ENCODE measurements at regions not wholly inside any gene's neighbourhood (a gene's known extent, or its start where the extent isn't known, plus 50 kb on each side); places are given as distances from the start of the nearest gene placed in this dataset.

DNA sequence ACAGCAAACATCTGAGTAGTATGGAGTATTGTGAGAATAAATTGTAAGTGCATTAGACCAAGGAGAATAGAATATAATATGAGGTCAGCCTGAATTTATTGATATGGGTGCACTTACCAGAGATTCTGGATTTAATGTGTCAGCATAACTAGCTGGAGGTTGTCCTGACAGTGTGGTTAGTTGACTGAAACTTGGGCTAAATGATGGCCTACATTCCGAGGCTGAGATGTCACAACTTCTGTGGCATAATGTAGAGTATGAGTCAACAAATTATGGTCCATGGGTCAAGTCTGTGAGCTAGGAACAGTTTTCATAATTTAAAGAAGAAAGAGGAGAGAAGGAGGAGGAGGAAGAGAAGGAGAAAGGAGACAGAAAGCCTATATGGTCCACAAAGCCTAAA, 127.6 kb downstream of the QPCT start:
- no peak for DNase-seq (ENCODE audit: low spot score)

DNA sequence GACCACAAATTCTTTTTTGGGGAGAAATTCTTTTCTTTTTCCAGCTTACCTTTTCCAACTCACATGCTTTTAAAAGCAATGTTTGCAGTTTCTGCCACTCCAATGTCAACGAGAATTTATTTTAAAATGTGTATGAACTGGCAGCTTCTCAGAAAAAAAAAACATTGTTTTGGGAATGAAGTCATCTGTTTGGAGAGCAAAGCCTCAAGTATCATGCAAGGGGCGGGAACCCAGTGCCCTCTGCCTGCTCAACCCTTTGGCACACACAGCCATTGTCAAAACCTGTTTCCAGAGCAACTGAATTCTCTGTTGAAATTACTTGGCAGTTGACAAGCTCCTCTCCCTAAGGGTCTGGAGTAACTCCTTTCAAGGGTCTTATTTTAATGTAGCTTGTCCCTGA, 128.5 kb downstream of the QPCT start:
- no peak for DNase-seq (ENCODE audit: low spot score)

DNA sequence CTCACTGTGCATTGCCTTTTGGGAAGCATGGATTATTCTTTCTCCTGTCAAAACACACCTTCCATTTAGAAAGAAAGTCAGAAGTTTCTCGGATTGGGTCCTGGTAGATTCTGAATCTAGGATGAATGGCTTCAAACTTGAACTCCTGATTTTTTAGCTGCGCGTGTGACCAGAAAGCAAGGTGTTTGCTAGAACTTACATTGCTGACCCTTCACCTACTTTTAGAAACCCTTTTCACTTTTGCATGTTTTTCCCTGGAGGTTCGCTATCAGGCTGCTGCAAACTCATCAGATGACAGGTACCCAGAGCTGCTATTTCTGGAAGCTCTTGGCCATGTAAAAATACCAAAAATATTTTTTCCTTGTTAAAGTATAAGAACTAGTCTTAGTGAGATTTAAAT, 132.0 kb downstream of the QPCT start:
- no peak for DNase-seq (ENCODE audit: low spot score)

DNA sequence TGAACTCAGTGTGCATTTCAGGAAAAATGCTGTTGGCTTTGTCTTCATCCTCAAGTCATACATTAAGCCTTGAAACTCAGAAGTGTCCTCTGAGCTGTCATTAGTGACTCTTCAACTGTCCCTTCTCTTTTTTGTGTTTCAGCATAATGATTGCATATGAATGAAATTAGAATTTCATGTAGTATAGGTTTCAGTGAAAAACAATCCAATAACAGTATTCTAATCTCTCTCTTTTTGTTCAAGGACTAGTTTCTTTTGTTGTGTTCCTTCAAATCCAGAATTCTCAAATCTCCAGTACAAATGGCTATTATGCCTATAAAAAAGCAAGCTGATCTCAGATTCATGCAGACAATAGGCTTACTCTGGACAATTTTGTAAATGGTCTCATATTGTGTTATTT, 133.5 kb downstream of the QPCT start:
- DNase-seq (ENCODE audit: low spot score), result no peak

DNA sequence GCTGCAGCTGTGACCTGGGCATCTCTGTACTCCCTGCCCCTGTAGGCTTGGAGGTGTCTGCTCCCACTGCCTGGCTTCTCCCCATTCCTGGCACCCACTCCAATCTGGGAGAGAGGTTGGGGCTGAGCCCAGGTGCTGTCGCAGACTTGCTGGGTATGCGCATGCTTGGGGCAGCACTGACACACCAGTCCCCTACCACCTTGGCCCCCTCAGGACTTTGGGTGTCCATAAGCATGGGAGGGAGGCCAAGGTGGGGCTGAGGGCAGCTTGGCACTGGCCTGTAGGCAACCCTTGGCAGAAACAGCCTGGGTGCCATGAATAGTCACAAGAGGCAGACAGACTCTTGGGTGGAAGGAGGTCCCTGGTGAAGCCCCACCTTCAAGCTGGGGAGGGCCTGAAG, 136.8 kb downstream of the QPCT start:
- no peak for DNase-seq (ENCODE audit: low spot score)

DNA sequence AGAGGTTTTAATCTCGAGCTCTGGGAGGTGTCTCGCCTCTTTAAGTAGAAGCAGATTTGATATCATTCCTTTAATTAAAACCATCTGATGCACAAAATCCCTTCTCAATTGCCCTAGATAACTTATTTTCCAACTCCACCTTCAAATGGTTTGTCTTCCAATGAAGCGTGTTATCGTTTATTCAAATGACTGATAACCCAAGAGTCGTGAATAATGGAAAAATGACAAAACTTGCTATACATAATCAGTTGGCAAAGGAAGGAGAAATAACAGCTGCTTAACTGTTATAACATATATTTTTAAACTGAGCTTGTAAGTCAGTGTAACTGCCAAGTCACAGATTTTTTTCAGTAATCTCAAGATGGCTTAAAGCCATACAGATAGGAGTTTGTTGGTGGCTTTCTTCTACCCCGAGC, 144.6 kb downstream of the QPCT start:
- DNase-seq (ENCODE audit: low spot score), result no peak

DNA sequence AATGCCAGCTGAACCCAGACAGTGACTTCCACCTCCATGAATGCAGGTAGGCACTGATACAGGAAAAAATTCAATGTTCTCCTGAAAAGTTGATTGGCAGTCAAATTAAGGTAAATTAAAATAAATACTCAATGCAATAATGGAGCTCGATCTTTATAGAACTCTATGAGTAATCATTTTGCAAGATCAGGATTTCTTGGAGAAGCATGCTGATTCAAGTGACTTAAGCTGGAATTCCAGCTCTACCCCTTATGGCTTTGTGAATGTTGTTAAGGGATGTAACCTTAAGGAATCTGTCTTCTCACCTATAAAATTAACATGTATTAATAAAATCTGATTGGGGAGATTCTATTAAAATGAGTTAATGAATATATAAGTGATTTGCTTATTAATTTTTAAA, 145.1 kb downstream of the QPCT start:
- DNase-seq (ENCODE audit: low spot score), result no peak

DNA sequence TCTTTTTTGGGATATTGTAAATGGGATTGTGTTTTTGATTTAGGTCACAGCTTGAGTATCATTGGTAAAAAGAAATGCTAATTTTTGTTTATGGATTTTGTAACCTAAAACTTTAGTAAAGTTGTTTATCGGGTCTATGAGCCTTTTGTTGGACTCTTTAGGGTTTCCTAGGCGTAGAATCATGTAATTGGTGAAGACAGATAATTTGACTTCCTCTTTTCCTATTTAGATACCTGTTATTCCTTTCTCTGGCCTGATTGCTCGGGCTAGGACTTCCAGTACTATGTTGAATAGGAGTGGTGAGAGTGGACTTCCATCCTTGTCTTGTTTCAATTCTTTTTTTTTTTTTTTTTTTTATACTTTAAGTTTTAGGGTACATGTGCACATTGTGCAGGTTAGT, 149.0 kb downstream of the QPCT start:
- no peak for DNase-seq (ENCODE audit: low spot score)

DNA sequence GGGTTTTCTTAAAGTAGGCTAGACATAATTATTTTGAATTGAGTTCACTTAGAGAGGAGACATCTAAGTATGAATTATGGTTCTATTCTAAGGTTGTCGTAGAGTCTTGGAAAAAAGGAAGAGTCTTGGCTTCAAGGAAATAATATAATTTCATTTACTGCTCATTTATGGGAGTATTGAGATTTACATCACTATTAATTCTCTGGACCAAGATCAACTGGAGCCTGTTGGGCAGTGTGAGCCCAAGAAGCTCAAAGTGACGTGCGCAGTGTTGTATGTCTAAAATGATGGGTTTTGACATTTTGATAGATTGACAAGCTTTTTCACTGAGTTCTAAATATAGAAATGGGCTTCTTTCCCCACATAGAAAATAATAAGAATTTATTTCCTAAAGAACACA, 154.7 kb downstream of the QPCT start:
- DNase-seq (ENCODE audit: low spot score), result no peak

DNA sequence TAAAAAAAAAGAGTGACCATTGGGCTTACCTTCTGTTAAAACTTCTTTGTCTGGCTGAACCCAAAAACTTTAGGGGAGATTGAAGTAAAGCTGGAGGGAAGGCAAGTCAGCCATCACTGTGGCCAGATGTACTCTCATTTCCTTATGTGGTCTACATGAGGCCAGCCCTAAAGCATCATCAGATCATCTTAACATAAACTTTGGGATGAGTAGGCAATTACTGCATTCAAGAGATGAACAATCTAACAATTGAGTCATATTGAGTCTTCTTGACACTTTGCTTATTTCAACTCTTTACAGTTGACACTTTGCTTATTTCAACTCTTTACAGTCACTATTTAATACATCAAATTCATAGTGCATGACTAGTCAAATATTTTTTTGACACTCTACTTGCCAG, 155.6 kb downstream of the QPCT start:
- DNase-seq (ENCODE audit: low spot score), result no peak

DNA sequence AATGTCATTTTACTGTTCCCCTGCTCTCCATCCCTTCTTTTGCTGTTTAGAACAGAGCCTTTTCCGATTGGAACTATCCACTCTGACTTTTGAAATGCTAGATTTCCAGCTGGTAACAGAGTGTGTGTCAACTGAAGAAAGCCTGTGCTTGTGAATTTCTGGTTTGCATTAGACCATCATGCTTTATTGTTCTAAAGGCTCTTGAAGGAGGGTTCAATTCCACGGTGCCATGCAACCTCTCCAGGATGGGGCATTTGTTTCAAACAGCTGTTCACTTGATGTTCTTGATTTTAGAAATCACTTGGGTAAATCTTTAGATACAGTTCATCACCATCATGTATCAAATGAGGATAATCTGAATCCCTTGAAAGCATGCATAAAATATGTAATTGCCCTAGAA, 156.7 kb downstream of the QPCT start:
- no peak for DNase-seq (ENCODE audit: low spot score)

DNA sequence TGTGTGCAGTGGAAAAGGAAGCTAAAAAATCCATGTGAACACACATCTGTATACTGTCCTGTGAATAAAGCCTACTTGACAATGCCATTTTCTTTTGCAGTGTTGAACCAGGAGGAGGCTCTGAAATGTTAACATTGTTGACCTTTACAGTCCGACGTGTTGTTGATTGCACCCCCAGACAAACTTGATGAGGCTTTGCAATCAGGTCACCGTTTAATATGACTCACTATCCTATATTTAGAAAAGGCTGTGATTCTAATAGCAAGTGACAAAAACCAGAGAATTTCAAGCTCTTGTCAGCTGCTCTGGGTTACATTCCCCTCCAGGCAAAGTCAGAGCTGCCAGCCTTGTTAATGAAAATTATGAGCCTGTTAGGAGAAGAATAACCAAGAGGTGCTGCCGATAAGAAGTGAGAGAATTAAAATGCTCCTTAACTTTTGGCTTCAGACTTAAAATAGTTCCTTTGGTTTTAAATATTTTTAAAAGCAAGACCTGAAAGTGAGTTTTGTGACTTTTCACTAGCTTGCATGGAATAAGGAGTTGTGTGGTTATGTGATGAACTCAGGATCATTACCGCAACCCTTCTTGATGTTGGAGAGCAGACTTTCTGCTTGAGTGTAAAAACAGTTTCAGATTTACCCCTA, 162.1 kb downstream of the QPCT start:
- DNase-seq (ENCODE audit: low spot score), result no peak

DNA sequence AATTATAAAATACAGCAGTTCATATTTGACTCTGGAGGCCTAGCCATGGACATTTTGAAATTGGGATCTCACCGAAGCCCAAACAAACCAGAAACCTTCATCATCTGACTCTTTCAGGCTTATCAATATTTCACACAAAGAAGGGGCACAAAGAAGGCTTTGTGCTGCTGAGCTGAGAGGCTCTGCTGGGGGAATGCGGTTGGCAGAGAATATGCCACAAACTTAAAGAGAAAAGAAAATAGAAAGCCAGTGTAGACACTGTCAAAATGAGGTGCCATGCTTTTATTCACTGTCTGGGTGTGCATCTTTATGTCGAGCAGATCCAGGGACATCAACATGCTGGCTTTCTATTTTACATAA, 162.6 kb downstream of the QPCT start:
- no peak for DNase-seq (ENCODE audit: low spot score)

DNA sequence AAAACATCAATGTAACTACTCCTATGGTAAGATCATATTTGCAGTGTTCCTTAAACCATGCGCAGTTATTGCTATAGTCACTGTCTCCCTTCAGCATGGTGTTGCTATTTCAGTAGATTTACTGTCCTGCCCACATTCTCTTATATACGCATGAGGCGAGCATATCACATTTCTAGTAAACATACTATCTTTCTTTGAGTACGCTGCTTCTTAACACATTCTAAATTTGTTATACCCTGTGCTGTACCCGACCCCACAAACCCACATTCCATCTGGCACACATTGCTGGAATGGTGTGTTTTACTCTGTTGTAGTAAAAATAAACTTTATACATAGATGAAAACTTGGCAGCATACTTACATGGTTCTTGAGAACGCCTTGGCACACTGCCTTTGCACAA, 163.3 kb downstream of the QPCT start:
- DNase-seq (ENCODE audit: low spot score), result no peak

DNA sequence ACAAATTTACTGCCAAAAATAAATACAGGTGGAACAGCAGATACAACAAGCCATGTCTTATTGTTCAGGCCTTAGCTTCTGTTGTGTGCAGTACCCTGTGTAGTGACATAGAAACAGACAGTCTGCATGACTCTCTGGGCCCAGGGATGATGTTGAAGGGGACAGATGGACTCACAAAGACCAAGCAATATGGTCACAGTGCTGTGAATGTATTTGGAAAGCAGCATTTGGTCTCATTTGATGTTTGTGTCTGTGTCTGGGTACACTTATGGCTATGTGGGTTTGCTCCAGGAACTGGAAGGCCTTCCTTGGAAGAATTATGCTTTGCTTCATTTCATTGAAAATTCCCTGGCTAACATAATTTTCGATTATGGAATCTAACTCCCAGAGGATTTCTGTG, 158.5 kb downstream of the CDC42EP3 start:
- DNase-seq (ENCODE audit: low spot score), result no peak

DNA sequence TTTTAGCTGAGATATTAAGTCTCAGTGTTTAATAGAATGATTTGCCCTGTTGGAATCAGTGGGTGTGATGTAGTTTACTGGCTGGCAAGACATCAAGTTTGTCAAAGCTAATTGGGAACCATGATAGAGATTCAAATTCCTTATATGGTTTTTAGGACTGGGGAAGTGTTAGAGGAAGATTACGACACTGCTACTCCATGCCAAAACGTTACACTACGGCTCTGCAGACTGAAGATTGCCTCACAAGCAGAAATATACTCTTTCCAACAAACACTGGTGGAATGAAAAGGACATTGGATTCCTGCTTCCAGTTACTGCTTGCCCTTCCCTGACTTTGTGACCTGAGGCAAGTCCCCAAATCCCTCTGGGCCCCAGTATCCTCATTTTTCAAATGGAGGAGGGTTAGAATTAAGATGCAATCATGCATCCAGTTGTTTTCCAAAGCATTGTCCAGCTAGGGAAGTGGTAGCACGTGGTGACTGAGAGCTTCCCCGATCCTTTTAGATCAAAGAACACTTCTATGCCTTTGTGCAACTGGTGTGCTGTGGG, 147.6 kb downstream of the CDC42EP3 start:
- no peak for DNase-seq (ENCODE audit: low spot score)

DNA sequence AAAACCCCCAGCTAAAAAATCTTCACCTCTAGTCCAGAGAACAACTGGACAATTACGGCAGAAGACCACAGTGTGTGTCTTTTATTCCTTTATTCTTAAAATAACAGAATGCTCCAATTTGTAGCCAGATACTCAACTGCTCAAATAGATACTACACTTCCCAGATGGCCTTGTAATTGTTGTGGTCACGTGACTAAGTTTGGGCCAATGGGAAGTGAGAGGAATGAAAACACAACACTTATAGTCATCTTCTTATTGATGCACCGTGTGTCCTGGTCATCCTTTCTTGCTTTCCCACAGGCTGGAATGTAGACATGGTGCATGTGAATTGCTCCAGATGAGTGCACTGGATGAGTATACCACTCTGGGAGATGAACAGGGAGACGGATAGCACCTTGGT, 145.1 kb downstream of the CDC42EP3 start:
- DNase-seq (ENCODE audit: low spot score), result no peak

DNA sequence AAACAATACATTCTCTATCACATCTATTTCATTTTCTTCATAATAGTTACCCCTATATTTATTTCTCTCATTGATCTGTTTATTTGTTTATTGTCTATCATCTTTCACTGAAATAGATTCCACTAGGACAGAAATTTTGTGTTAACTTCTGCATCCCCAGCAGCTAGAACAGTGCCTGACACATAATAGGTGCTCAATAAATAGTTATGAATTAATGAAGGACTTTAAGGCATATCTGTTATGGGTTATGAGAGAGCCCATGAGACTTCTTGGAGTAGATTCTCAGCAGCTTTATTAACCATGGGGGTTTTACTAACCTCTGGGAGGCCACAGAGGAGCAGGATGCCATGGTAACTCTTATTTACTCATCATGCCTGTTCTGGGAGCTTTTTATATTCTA, 144.6 kb downstream of the CDC42EP3 start:
- no peak for DNase-seq (ENCODE audit: low spot score)

DNA sequence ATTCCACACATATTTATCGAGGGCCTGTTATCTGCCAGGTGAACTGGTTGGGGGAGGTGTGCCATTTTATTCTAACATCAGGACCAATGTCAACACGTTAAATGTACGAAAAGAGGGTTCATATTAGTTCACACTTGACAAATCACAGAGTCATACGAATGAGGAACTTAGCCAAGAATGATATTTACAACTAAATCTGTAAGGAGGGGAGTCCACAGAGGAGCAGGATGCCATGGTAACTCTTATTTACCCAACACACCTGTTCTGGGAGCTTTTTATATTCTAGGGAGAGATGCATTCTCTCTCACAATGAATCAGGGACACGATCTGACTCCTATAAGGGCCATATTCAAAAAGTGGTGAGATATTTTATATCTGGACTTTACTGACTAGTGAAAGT, 144.1 kb downstream of the CDC42EP3 start:
- no peak for DNase-seq (ENCODE audit: low spot score)

DNA sequence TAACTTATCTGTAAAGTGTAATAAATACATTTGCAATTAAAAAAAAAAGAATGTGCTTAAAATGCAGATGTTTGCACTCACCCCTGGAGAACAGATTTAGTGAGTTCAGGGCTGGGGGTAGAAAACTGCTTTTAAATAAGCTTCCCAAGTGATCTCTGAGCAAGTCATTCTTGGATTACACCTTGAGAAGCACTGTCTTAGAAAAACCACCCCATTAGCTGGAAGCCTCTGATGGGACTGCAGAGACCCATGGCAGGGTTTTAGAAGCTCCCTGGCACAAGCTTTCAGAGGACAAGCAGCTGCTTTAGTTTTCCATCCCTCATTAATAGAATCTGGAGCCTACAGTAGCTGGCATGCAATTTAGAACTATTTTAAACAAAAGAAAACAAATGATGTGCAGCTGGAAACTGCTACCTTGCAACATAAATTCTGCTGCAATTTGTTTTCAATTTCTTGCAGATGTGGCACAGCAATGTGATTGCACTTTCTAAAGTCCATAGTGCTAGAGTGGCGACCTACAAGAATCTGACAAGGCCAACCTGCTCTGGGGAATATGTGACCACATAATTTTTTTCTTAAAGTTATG, 141.5 kb downstream of the CDC42EP3 start:
- no peak for DNase-seq (ENCODE audit: low spot score)

DNA sequence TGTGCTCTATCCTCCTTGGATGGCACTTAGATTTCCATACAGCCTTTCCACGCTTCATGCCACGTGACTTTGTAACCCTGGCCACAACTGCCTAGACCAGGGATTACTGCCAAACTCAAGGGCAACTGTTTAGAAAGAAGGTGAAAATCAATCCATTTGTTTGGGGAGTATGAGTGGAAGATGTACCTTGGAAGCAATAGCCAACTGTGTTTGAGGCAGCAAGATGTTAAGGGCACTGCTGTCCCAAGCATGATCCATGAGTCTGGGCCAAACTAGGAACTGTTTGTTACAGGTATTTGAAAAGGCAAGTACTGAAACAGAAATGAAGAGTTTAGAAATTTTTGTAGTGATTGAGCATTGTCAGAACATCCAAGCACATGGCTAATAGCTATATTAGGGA, 138.9 kb downstream of the CDC42EP3 start:
- no peak for DNase-seq (ENCODE audit: low spot score)

DNA sequence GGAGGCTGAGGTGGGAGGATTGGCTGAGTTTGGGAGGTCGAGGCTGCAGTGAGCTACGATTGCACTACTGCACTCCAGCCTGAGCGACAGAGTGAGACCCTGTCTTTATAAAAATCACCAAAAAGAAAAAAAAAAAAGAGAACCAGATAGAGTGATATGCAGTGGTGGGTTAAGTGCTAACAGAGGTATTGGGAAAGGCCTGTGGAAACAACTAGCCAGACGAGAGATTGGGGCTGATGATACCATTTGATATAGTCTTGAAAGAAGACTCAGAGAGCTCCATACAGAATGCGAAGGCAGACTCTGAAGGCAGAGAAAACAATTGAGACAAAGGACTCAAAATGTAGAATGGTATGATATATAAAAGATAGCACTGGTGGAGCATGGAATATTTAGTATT, 134.1 kb downstream of the CDC42EP3 start:
- no peak for DNase-seq (ENCODE audit: low spot score)

DNA sequence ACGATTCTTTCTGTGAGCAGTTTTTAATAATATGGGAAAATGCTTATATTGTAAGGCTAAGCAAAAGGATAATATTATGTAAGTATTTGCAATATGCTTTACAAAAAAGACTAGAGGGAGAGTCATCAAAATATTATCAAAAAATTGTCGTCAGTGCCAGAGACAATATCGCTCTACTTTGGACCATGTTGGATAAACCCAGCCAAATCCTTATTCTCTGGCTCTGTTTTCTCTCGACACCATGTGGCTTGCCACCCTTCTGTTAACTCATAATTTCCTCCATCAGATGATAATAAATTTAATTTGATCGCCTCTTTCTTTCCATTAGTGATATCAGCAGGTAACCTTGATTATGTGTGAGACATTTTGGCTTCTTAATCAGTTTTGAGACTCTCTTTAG, 129.9 kb downstream of the CDC42EP3 start:
- no peak for DNase-seq (ENCODE audit: low spot score)

DNA sequence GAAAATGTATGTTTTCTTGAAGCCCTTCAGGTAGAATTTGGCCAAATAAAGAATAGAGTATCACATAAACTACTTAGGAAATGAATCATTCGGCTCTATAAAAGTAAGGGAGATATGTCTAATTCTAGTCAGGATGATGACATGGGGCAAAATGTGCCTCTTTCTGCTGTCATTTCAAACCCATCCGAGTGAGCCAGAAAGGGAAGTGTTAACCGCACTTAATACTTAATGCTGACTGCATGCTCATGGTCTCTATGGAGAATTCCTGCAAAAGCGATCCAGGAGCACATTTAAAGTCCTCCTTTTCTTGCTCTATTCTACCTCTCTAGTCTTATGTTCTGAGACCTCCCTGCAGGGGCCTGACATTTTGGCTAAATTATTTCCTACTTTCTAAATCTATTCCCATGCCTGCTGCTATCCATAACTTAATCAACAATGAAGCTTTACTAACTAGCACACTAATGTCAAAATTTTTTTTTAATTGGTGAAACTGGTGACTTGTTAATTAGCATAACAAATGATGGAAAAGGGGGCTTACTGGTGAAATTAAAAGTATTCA, 127.4 kb downstream of the CDC42EP3 start:
- DNase-seq (ENCODE audit: low spot score), result no peak

Measured in SW480 (cell line).